GM12874 (cell line): ENCODE measurements at regions not wholly inside any gene's neighbourhood (a gene's known extent, or its start where the extent isn't known, plus 50 kb on each side); places are given as distances from the start of the nearest gene placed in this dataset.

ENCODE experiments used
- CTCF ChIP-seq: IDR thresholded peaks from 2 replicates; pipeline ENCODE4 v1.5.1; 2011; ENCODE audit warnings: low read depth, mild to moderate bottlenecking, control low read depth, low read length, moderate library complexity; ENCODE audit not compliant: insufficient read depth

- TF ChIP-seq CTCF: no peak
These were observed 86.4 kb downstream of the MIS18A start for GRCh38 chr21:32192291-32193097.

- no peak for TF ChIP-seq CTCF
These were observed 88.2 kb downstream of the MIS18A start for GRCh38 chr21:32190493-32191144.

- no peak for TF ChIP-seq CTCF
These were observed 89.0 kb downstream of the MIS18A start for GRCh38 chr21:32189688-32190483.

GRCh38 chr21:32186804-32187203 is 92.0 kb downstream of the MIS18A start:
- no peak for TF ChIP-seq CTCF

- no peak for TF ChIP-seq CTCF
These were observed 93.1 kb downstream of the MIS18A start for GRCh38 chr21:32185726-32186125.

- no peak for TF ChIP-seq CTCF
These were observed 93.7 kb downstream of the MIS18A start for GRCh38 chr21:32185103-32185502.

GRCh38 chr21:32184485-32184884 is 94.4 kb downstream of the MIS18A start:
- TF ChIP-seq CTCF: no peak
